C1 segment of cervical spinal cord (tissue), 14 donors: ENCODE measurements at regions not wholly inside any gene's neighbourhood (a gene's known extent, or its start where the extent isn't known, plus 50 kb on each side); places are given as distances from the start of the nearest gene placed in this dataset.
"Not testable (repeated sequence)": the region's sequence is repeated elsewhere in the genome, so short reads cannot be mapped to it uniquely, and the experiment has no call there.

ENCODE experiments used
- DNase-seq, 14 donors: peaks; one replicate each; lab custom pipeline; 2025; lab: John Stamatoyannopoulos, UW

- no peak for DNase-seq
Observed at GRCh38 chr1:69076631-69077030, 491.1 kb upstream of the LRRC7 start.

GRCh38 chr1:69077198-69077597 is 490.5 kb upstream of the LRRC7 start:
- no peak for DNase-seq

DNA sequence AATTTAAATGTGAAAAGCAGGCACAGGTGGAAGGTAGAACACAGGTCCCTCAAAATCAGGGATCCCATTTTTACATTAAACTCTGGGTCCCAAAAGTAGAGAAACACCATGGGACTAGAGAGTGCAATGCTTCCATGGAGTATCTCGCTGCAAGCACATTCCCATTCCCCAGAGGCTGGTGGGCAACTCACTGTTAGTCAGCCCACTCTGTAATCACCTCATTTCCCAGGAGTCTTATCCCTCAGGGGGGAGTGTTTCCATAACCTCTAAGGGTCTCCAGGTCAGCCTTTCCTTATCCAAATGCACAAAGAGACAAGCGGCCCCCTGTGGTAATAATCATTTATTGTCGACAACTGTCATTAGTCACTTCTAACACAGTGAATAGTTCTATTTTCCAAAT is 490.1 kb upstream of the LRRC7 start:
- no peak for DNase-seq

DNA sequence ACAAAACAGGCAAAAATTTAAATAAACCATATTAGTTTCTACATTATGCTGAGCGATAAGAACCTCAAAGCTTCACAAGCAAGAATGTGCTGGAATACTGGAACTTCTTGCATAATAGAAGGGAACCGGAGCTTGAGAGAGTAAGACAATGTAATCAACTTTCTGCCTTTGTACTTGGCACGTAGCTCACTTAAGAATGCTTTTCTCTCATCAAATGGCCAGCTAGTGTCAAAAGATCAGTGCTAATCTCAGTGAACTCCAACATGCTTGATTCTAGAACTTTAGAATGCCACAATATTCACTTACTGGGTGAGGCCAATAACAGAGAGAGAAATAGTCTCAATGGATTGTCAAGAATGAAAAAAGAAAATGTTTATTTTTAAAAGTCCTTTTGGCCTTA is 486.1 kb upstream of the LRRC7 start:
- DNase-seq, result no peak

DNA sequence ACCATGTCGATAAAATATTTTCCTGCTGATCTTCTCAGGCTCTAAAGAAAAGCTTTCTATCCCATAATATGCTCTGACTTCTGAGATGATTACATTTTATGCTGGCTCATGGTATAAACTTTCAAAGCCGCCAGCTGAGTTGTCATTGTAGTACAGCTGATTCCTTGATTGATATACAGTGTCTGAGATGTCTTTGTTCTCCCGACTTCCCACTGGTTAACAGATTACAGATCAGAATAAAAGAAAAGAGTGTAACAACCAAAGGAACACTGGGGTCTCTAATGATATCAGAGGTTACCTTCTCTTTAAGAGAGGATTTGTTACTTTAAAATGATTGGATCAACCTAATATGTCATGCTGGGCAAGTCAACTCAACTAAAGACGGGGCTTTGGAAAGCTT is 485.4 kb upstream of the LRRC7 start:
- no peak for DNase-seq

DNA sequence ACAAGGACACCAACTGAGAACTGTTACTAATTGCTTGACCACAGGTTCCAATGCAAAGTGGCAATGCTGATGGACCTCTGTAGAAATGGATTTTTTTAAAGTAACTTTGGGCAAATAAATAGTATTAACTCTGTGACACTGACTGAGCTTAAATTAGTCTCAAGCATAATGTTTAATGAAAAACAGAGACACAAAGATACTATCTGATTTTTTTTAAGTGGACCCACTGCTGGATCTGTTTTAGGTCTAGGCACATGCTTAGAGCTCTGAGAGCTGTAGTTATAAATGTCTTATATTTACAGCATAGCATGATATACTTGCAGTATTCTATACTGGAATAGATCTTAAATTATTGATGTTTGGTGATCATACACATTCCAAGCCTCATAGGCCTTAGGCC is 481.6 kb upstream of the LRRC7 start:
- no peak for DNase-seq

DNA sequence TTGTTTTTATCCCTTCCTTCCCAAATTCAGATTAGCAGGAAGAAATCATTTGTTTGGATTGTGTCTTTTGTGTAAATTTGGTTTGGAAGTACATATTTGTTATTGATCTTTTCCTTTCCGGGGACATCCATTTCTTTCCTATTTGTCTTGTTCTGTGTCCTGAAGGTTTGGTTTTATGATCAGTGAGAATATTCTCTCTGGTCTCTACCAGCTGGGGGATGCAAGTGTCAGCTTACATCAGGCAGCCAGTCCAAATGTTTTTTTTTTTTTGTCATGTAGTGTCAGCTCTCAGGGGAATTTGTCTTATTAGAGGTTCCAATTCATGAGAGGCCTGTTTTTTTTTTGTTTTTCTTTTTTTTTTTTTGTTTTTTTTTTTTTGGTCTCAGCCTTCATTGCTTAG is 479.2 kb upstream of the LRRC7 start:
- DNase-seq, result no peak

DNA sequence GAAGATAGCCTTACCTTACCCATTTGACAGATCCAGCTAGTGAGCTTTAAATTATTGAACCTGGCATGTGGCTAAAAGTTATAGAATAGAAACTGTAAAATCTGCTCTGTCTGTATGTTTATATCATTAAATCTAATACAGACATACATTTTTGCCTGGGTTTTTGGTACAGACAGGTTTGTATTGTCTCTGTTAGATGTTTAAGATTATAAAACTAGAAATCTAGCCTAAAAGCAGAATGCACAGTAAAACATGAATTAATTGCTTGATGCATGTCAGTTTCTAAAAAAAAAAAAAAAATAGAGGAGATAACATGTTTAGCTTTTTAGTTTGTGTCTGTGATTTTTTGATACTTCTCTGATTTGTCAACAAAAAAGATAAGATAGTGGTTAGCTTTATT is 477.6 kb upstream of the LRRC7 start:
- DNase-seq, result no peak

DNA sequence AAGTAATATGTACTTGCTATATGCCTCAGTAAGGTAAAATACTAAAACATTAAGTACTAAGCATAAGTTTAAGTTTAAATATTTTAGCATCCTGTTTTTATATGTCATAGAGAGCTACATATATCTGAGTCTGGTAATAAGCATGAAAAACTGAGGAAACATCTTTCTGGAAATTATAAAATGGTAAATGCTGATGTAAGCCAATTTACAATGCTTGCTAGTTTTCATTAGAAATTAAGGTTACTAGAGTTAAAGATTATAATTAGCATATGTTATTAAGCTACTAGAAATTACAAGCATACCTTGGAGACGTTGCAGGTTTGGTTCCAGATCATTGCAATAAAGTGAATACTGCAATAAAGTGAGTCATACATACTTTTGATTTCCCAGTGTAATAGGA is 477.0 kb upstream of the LRRC7 start:
- DNase-seq, result no peak

GRCh38 chr1:69102058-69102457 is 465.7 kb upstream of the LRRC7 start:
- not testable (repeated sequence) for DNase-seq

GRCh38 chr1:69103213-69103612 is 464.5 kb upstream of the LRRC7 start:
- no peak for DNase-seq

- no peak for DNase-seq
Observed at GRCh38 chr1:69103705-69104385, 463.9 kb upstream of the LRRC7 start.

DNA sequence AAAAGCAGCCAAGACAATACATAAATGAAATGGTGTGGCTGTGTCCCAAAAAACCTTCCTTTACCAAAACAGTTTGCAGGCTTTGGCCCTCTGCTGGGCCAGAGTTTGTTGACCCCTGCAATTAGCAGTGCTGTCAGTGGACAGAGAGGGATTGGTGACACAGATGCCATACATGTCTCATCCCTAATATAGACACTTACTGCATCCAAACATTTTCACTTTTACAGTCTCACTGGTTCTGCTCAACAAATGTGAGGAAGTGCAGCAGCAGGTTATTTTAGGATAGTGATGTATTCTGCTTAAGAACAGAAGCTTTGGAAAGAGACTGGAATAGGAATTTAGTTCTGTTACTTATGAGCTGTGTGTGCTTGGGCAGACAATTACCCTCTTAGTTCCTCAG is 462.8 kb upstream of the LRRC7 start:
- DNase-seq, result no peak

DNA sequence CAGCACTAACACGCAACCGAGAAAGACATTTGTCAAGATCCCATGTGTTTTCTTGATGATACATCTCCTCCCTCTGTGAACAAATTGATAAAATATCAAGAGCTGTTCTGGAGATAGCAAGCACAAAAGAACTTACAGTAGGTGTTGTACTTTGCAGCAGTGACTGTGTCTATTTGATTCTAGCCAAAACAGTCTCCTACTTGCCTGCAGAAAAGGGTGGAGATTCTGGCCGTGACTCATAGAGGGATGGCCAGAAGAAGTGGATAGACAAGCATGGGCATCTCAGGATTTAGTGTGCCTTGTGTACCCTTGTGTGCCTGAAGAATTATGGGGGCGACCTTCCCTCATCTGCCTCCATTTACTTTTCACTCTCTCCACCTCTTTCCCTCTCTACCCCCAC is 458.4 kb upstream of the LRRC7 start:
- DNase-seq, result no peak

DNA sequence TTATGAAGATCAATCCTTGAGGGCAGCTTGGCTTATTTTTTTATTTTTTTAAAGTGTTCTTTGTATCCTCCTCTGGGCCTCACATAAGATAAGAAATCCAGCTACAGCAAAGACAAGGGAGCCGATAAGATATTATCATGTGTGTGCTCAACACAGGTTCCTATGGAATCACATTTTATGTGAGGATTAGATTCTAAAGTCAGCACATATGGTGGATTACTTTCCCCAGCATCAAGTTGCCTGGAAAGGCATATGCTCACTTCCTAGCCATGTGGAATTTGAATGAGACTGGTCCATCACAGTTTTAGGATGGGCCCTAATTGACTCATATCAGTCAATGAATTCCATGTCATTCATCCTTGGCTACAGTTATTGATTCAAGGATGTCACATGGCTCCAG is 456.9 kb upstream of the LRRC7 start:
- DNase-seq, result no peak

DNA sequence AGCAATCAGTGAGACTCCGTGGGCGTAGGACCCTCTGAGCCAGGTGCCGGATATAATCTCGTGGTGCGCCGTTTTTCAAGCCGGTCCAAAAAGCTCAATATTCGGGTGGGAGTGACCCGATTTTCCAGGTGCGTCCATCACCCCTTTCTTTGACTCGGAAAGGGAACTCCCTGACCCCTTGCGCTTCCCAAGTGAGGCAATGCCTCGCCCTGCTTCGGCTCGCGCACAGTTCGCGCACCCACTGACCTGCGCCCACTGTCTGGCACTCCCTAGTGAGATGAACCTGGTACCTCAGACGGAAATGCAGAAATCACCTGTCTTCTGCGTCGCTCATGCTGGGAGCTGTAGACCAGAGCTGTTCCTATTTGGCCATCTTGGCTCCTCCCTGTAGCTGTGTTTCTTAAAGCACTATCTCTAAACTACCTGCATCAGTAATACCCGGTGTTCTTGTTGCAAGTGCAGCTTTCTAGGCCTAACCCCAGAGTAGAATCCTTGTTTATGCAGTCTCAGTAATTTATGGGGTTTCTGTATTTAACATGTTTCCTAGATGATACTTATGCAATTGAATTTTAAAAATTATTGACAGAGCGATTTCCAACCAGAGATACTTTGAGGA is 447.5 kb upstream of the LRRC7 start:
- DNase-seq, result not testable (repeated sequence)

GRCh38 chr1:69120817-69121216 is 446.9 kb upstream of the LRRC7 start:
- no peak for DNase-seq

DNA sequence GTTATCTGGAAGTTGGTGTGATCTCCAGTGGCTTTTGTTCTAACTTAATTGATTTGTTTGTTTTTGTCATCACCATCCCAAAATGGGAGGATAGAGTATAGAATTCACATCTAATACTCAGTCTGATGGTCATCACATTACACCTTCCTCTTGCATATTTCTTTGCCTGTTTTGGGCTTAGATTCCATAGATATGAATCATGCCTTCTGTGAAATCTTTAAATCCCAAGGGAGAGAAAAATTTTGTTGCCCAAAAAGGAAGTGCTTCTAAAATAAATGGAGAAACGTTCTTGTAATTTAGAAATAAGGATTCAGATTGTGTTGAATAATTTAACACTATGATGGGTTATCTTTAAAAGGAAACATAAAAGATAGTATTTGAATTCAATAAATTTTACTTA is 446.0 kb upstream of the LRRC7 start:
- DNase-seq, result no peak

- DNase-seq, result no peak
Observed at GRCh38 chr1:69122373-69122772, 445.3 kb upstream of the LRRC7 start.

GRCh38 chr1:69123486-69123885 is 444.2 kb upstream of the LRRC7 start:
- peak in 3 of 14 donors; percentile 1 to 7 (median 6) for DNase-seq

GRCh38 chr1:69126796-69127195 is 440.9 kb upstream of the LRRC7 start:
- DNase-seq, result no peak

DNA sequence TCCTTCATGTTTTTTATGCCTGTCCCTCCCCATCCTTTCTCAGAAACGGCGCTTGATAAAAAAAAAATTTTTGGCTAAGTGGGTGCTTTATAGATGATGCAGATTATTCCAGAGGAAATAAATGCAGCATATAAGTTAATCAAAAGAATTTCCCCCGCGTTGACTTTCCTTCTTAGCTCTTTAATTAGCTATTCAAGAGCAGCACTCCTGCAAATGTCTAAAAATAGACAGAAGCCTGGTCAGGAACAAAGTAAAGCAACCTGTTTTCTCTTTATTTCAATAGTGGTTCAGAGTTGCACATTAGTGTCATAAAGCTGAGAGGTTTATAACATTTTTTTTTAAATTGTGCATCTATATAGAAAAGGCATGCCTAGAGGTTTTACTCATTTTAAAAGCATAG is 439.5 kb upstream of the LRRC7 start:
- no peak for DNase-seq

DNA sequence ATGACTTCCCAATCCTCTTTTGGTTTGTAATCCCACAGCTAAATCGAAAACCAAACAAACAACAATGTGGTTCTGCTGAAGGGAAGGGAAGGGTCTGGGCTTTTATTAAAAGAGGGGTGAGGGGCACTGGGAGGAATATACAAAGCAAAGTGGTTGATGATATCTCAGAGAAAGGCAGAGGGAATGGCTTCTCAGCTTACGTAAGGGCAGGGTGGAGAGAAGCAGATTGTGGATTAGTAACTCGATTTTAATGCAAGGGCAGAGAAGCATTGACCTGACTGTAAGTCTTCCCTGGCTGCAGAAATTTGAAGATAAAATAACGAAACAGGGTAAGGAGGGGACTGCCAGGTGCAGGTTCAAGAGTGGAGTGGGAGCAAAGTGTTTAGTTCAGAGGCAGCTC is 438.2 kb upstream of the LRRC7 start:
- DNase-seq, result no peak

GRCh38 chr1:69138172-69138571 is 429.6 kb upstream of the LRRC7 start:
- DNase-seq, result no peak
